Hepatocyte (in vitro differentiated cells): ENCODE measurements at regions not wholly inside any gene's neighbourhood (a gene's known extent, or its start where the extent isn't known, plus 50 kb on each side); places are given as distances from the start of the nearest gene placed in this dataset.

ENCODE experiments used
- DNase-seq: peaks from one replicate; pipeline ENCODE4 v3.0.0-alpha.2; 2016; ENCODE audit warnings: low spot score
- H2AFZ ChIP-seq: fragments of 200-600 bp; sonication (generic); 2 replicates; pipeline ENCODE4 v1.6.0; 2016; ENCODE audit warnings: antibody characterized with exemption, mild to moderate bottlenecking
- H3K27ac ChIP-seq: fragments of 200-600 bp; sonication (generic); 2 replicates; pipeline ENCODE4 v1.5.1; 2016; ENCODE audit warnings: mild to moderate bottlenecking
- H3K27me3 ChIP-seq: fragments of 200-600 bp; sonication (generic); 2 replicates; pipeline ENCODE4 v1.6.1; 2016
- H3K36me3 ChIP-seq: fragments of 200-600 bp; sonication (generic); replicated peaks from 2 replicates; pipeline ENCODE4 v1.5.1; 2016; ENCODE audit warnings: low read depth; ENCODE audit not compliant: insufficient read depth
- H3K4me1 ChIP-seq: fragments of 200-600 bp; sonication (generic); 2 replicates; pipeline ENCODE4 v1.5.1; 2016; ENCODE audit warnings: mild to moderate bottlenecking, moderate library complexity; ENCODE audit not compliant: insufficient read depth
- H3K4me2 ChIP-seq: fragments of 200-600 bp; sonication (generic); 2 replicates; pipeline ENCODE4 v1.6.0; 2016
- H3K4me3 ChIP-seq: fragments of 200-600 bp; sonication (generic); 2 replicates; pipeline ENCODE4 v1.5.1; 2016; ENCODE audit warnings: mild to moderate bottlenecking
- H3K79me2 ChIP-seq: fragments of 200-600 bp; sonication (generic); 2 replicates; pipeline ENCODE4 v1.6.0; 2017; ENCODE audit warnings: mild to moderate bottlenecking
- H3K9me2 ChIP-seq: fragments of 200-600 bp; sonication (generic); replicated peaks from 2 replicates; pipeline ENCODE4 v1.6.0; 2017; ENCODE audit warnings: mild to moderate bottlenecking; ENCODE audit not compliant: insufficient read depth
- H3K9me3 ChIP-seq: fragments of 200-600 bp; sonication (generic); 2 replicates; pipeline ENCODE4 v1.5.1; 2016; ENCODE audit warnings: low read depth, mild to moderate bottlenecking
- H4K20me1 ChIP-seq: fragments of 200-600 bp; sonication (generic); 2 replicates; pipeline ENCODE4 v1.6.0; 2016; ENCODE audit warnings: mild to moderate bottlenecking; ENCODE audit not compliant: insufficient read depth, poor library complexity, severe bottlenecking
- CTCF ChIP-seq: fragments of 200-600 bp; sonication (generic); IDR thresholded peaks from 2 replicates; pipeline ENCODE4 v1.5.1; 2016; ENCODE audit warnings: antibody characterized with exemption, mild to moderate bottlenecking; ENCODE audit not compliant: poor library complexity
- EZH2 ChIP-seq: fragments of 200-600 bp; sonication (generic); IDR thresholded peaks from 2 replicates; pipeline ENCODE4 v1.6.1; 2016; ENCODE audit warnings: antibody characterized with exemption, mild to moderate bottlenecking, borderline replicate concordance
- EZH2phosphoT487 ChIP-seq: fragments of 200-600 bp; sonication (generic); IDR thresholded peaks from one replicate; pipeline ENCODE4 v1.6.1; 2018; ENCODE audit warnings: antibody characterized with exemption, mild to moderate bottlenecking, low read depth, moderate library complexity; ENCODE audit not compliant: unreplicated experiment, severe bottlenecking
- WGBS: methylation state at CpG from one replicate; pipeline ENCODE4 v1.1.6; 2016; ENCODE audit warnings: low lambda C conversion rate; ENCODE audit errors: missing lambda C conversion rate; 5-methylcytosine and 5-hydroxymethylcytosine counted together

- 93% methylated on average over 6 of the region's 6 CpGs for WGBS
- Histone ChIP-seq H3K27me3 (no peaks in the 10 kb centered on the region), H3K36me3 (no peaks in the 10 kb centered on the region), H3K4me2 (no peak overlapping the region), H3K9me2 (no peaks in the 10 kb centered on the region), H3K4me1 (no peaks in the 10 kb centered on the region), H3K27ac (no peak overlapping the region), H4K20me1 (no peaks in the 10 kb centered on the region), H3K9me3 (no peaks in the 10 kb centered on the region), H3K4me3 (no peak overlapping the region), H2AFZ (no peak overlapping the region), H3K79me2 (no peaks in the 10 kb centered on the region)
- TF ChIP-seq EZH2phosphoT487: no peak
- no peak for TF ChIP-seq EZH2
- no peak for TF ChIP-seq CTCF
- DNase-seq: no peak
Observed at GRCh38 chr11:35063488-35063931, 75.5 kb upstream of the CD44 start.

- Histone ChIP-seq H3K27me3 (no peaks in the 10 kb centered on the region), H3K4me2 (no peak overlapping the region), H3K4me1 (no peaks in the 10 kb centered on the region), H3K27ac (no peak overlapping the region), H3K36me3 (no peaks in the 10 kb centered on the region), H2AFZ (no peak overlapping the region), H3K9me2 (no peaks in the 10 kb centered on the region), H3K9me3 (no peaks in the 10 kb centered on the region), H3K79me2 (no peaks in the 10 kb centered on the region), H4K20me1 (no peaks in the 10 kb centered on the region), H3K4me3 (no peak overlapping the region)
- DNase-seq: no peak
- no peak for TF ChIP-seq EZH2
- no peak for TF ChIP-seq EZH2phosphoT487
- TF ChIP-seq CTCF: no peak
- WGBS: 74% methylated on average over 8 of the region's 8 CpGs
Observed at GRCh38 chr11:35064114-35064800, 74.7 kb upstream of the CD44 start.

- H3K27ac ChIP-seq: no peak overlapping the region
- H3K9me2 ChIP-seq: no peaks in the 10 kb centered on the region
- H3K4me2 ChIP-seq: no peak overlapping the region
- no peak overlapping the region for H3K4me3 ChIP-seq
- TF ChIP-seq EZH2phosphoT487 (no peak), CTCF (no peak), EZH2 (no peak)
- no peaks in the 10 kb centered on the region for H3K27me3 ChIP-seq
- H3K4me1 ChIP-seq: no peaks in the 10 kb centered on the region
- H3K9me3 ChIP-seq: no peaks in the 10 kb centered on the region
- 83% methylated on average over 3 of the region's 3 CpGs for WGBS
- H2AFZ ChIP-seq: no peak overlapping the region
- H3K36me3 ChIP-seq: no peaks in the 10 kb centered on the region
- no peak for DNase-seq
- H4K20me1 ChIP-seq: no peaks in the 10 kb centered on the region
- H3K79me2 ChIP-seq: no peaks in the 10 kb centered on the region
Observed at GRCh38 chr11:35065566-35065965, 73.4 kb upstream of the CD44 start.

- DNase-seq: no peak
- no peak for TF ChIP-seq EZH2
- no peak for TF ChIP-seq CTCF
- no peak for TF ChIP-seq EZH2phosphoT487
- H3K9me3 ChIP-seq: no peaks in the 10 kb centered on the region
- no peak overlapping the region for H2AFZ ChIP-seq
- no peaks in the 10 kb centered on the region for H3K27me3 ChIP-seq
- H3K79me2 ChIP-seq: no peaks in the 10 kb centered on the region
- no peak overlapping the region for H3K4me2 ChIP-seq
- no peaks in the 10 kb centered on the region for H4K20me1 ChIP-seq
- H3K4me1 ChIP-seq: no peaks in the 10 kb centered on the region
- H3K4me3 ChIP-seq: no peak overlapping the region
- no peaks in the 10 kb centered on the region for H3K9me2 ChIP-seq
- no peak overlapping the region for H3K27ac ChIP-seq
- no peaks in the 10 kb centered on the region for H3K36me3 ChIP-seq
- 75% methylated on average over 1 of the region's 1 CpG for WGBS
Observed at GRCh38 chr11:35066030-35066429, 72.9 kb upstream of the CD44 start.
